Calu3 (cell line): ENCODE measurements at regions not wholly inside any gene's neighbourhood (a gene's known extent, or its start where the extent isn't known, plus 50 kb on each side); places are given as distances from the start of the nearest gene placed in this dataset.

ENCODE experiments used
- BruUV-seq: library from RNA; stranded (reverse); fragments of 400-500 nt; replicated peaks from 2 replicates; lab custom pipeline; 2021; lab: Mats Ljungman, UMichigan
- CTCF ChIA-PET: fragments of 300-600 bp; sonication (Branson Sonifier 250); formaldehyde crosslinking; loops from one replicate; lab custom pipeline; 2022; ENCODE audit warnings: antibody characterized with exemption; lab: Charles Lee
- DNase-seq: peaks from one replicate; pipeline ENCODE4 v3.0.0; 2022
- H3K27ac Mint-ChIP-seq: one replicate; pipeline ENCODE4 v1.8.0; 2022; ENCODE audit warnings: mixed read lengths; ENCODE audit not compliant: unreplicated experiment
- H3K27me3 Mint-ChIP-seq: one replicate; pipeline ENCODE4 v1.8.0; 2022; ENCODE audit warnings: mixed read lengths; ENCODE audit not compliant: unreplicated experiment
- H3K36me3 Mint-ChIP-seq: one replicate; pipeline ENCODE4 v1.8.0; 2022; ENCODE audit warnings: mild to moderate bottlenecking, moderate library complexity, mixed read lengths; ENCODE audit not compliant: insufficient read depth, unreplicated experiment
- H3K4me1 Mint-ChIP-seq: one replicate; pipeline ENCODE4 v1.8.0; 2022; ENCODE audit warnings: mild to moderate bottlenecking, low read depth, mixed read lengths; ENCODE audit not compliant: unreplicated experiment
- H3K4me3 Mint-ChIP-seq: one replicate; pipeline ENCODE4 v1.8.0; 2022; ENCODE audit warnings: mild to moderate bottlenecking, low read depth, moderate library complexity, mixed read lengths; ENCODE audit not compliant: unreplicated experiment
- H3K9me3 Mint-ChIP-seq: one replicate; pipeline ENCODE4 v1.8.0; 2022; ENCODE audit warnings: low read depth, mixed read lengths; ENCODE audit not compliant: unreplicated experiment
- intact Hi-C: fragments of 100-400 bp; cut with micrococcal nuclease; formaldehyde crosslinking; loops from one replicate; pipeline ENCODE4 v1.10.0; 2022; ENCODE audit not compliant: unreplicated experiment
- TF ChIP-seq, protein P1 (sequence below): fragments of 200-600 bp; IDR thresholded peaks from one replicate; pipeline ENCODE4 v1.8.0; 2022; ENCODE audit warnings: antibody characterized with exemption; ENCODE audit not compliant: unreplicated experiment

DNA sequence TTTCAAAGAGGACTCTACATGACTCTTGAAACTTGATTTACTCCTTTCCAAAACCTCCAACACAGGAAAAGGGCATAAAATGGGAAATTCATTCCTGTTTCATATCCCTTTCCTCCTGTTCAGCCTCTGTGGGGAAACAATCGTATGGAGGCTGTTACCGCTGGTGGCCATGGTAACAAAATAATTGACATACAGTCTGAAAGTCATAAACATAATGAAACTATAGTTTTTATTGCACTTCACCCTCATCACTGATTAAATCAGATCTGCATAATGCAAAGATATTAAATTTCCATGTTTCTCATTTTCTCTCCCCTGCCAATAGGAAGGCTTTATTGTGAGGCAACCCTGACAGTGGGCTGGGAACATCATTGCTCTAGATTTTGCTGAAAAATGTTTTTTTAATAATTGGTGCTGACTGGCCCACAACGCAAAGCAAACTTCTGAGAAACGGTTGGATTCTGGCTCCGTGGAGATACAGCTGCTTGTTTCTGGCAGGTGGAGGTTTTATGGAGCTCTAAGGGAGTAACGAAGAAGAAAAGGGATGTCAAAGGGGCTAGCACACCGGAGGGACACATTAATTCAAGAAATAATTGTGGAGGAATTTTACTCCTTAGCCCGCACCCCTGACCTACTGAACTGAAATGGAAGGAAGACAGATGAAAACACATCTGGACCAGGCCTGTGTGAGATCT is 154.2 kb upstream of the SHISA6 start:
- no TSS peak for BruUV-seq
- CTCF ChIA-PET, result no interaction called here
- peaks cover 3% of the 10 kb centered on the region for H3K9me3 Mint-ChIP-seq
- H3K36me3 Mint-ChIP-seq, result no peaks in the 10 kb centered on the region
- H3K4me1 Mint-ChIP-seq, result no peaks in the 10 kb centered on the region
- intact Hi-C loops, result no loop called here
- no peak overlapping the region for H3K4me3 Mint-ChIP-seq
- no peak overlapping the region for H3K27ac Mint-ChIP-seq
- TF ChIP-seq, protein P1, sequence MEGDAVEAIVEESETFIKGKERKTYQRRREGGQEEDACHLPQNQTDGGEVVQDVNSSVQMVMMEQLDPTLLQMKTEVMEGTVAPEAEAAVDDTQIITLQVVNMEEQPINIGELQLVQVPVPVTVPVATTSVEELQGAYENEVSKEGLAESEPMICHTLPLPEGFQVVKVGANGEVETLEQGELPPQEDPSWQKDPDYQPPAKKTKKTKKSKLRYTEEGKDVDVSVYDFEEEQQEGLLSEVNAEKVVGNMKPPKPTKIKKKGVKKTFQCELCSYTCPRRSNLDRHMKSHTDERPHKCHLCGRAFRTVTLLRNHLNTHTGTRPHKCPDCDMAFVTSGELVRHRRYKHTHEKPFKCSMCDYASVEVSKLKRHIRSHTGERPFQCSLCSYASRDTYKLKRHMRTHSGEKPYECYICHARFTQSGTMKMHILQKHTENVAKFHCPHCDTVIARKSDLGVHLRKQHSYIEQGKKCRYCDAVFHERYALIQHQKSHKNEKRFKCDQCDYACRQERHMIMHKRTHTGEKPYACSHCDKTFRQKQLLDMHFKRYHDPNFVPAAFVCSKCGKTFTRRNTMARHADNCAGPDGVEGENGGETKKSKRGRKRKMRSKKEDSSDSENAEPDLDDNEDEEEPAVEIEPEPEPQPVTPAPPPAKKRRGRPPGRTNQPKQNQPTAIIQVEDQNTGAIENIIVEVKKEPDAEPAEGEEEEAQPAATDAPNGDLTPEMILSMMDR, result no peak
- DNase-seq, result no peak
- no peaks in the 10 kb centered on the region for H3K27me3 Mint-ChIP-seq

DNA sequence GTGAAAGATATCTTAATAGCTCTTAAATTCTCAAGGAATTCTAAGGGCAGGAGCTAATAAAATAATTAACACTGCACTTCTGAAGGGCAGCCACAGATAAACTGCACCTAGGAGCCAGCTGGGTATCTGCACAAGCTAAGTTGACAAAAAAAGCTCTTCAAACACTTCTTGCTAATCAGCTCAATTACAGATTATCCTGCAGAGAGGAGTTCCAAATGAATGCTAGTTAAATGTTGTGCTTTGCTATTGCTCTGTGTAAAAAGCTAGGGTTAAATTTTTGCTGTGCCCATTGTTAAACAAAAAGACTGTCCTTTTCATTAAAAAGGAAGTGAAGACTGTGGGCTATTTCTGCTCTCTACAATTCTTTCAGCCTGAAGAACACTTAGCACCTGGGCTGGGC is 158.5 kb upstream of the SHISA6 start:
- intact Hi-C loops, result no loop called here
- TF ChIP-seq, protein P1, result no peak
- no TSS peak for BruUV-seq
- H3K4me3 Mint-ChIP-seq, result no peak overlapping the region
- no peaks in the 10 kb centered on the region for H3K4me1 Mint-ChIP-seq
- no peaks in the 10 kb centered on the region for H3K27me3 Mint-ChIP-seq
- DNase-seq, result no peak
- CTCF ChIA-PET, result no interaction called here
- H3K27ac Mint-ChIP-seq, result no peak overlapping the region
- H3K9me3 Mint-ChIP-seq, result peaks cover 6% of the 10 kb centered on the region
- no peaks in the 10 kb centered on the region for H3K36me3 Mint-ChIP-seq

DNA sequence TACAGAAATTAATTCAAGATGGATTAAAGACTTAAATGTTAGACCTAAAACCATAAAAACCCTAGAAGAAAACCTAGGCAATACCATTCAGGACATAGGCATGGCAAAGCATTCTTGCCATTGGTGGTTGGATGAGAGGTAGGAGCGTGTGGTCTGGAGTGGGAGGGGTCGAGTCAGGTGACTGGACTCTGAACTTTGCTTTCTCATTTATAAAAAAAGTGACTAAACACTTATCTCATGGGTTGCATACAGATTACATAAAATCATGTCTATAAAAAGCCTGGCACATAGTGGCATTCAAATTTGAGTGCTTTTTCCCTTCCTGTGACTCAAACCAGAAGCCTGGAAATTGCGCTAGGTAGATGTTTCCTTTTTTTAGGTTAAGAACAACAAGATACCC is 159.7 kb upstream of the SHISA6 start:
- H3K27ac Mint-ChIP-seq, result no peak overlapping the region
- intact Hi-C loops, result no loop called here
- CTCF ChIA-PET, result no interaction called here
- no peaks in the 10 kb centered on the region for H3K36me3 Mint-ChIP-seq
- BruUV-seq, result no TSS peak
- H3K4me1 Mint-ChIP-seq, result no peaks in the 10 kb centered on the region
- H3K9me3 Mint-ChIP-seq, result peaks cover 3% of the 10 kb centered on the region
- no peak for DNase-seq
- H3K4me3 Mint-ChIP-seq, result no peak overlapping the region
- no peaks in the 10 kb centered on the region for H3K27me3 Mint-ChIP-seq
- TF ChIP-seq, protein P1, result no peak

DNA sequence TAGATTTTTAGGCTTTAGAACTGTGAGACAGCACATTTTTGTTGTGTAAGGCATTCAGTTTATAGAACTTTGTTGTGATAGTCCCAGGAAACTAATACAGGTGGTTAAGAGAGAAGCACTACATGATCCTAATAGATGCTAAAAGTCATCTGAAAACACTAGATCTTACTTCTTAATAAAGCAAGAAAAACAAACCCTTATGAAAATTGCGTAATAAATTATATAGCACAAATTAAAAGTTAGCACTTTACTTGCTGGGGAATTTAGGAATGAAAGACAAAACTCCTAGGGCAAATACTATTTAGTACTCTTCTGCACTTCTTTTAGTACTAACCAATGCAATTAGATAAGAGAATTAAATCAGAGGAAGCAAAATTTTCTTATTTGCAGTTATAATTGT is 163.3 kb upstream of the SHISA6 start:
- no peaks in the 10 kb centered on the region for H3K36me3 Mint-ChIP-seq
- no TSS peak for BruUV-seq
- TF ChIP-seq, protein P1, result no peak

More for the DNA sequence above, 163.3 kb upstream of the SHISA6 start:
- DNase-seq, result no peak
- intact Hi-C loops, result no loop called here
- CTCF ChIA-PET, result no interaction called here
- Mint-ChIP-seq H3K27me3 (no peaks in the 10 kb centered on the region), H3K4me3 (no peak overlapping the region), H3K9me3 (peaks cover 7% of the 10 kb centered on the region), H3K4me1 (no peaks in the 10 kb centered on the region), H3K27ac (no peak overlapping the region)
